Body of pancreas (tissue), 4 donors: ENCODE measurements at regions not wholly inside any gene's neighbourhood (a gene's known extent, or its start where the extent isn't known, plus 50 kb on each side); places are given as distances from the start of the nearest gene placed in this dataset.

ENCODE experiments used
- POLR2A ChIP-seq, 3 donors: fragments of 450-650 bp; IDR thresholded peaks; one replicate each; pipeline ENCODE4 v1.6.1; 2016; ENCODE audit warnings: antibody characterized with exemption in 3 of 3, mild to moderate bottlenecking in 2 of 3
- TF ChIP-seq, protein P1 (sequence below), 7 experiments: fragments of 450-650 bp in 4 of 7; fragments of 200-600 bp in 3 of 7; sonication (generic) in 3 of 7; IDR thresholded peaks; one replicate each; pipeline ENCODE4 v1.5.1; 2016 to 2019; ENCODE audit warnings: antibody characterized with exemption in 7 of 7

GRCh38 chr4:100907465-100908454 lies 389.9 kb upstream of the EMCN start:
- no peak for TF ChIP-seq POLR2A (IDR thresholded peaks at IDR 0.05)
- TF ChIP-seq, protein P1, sequence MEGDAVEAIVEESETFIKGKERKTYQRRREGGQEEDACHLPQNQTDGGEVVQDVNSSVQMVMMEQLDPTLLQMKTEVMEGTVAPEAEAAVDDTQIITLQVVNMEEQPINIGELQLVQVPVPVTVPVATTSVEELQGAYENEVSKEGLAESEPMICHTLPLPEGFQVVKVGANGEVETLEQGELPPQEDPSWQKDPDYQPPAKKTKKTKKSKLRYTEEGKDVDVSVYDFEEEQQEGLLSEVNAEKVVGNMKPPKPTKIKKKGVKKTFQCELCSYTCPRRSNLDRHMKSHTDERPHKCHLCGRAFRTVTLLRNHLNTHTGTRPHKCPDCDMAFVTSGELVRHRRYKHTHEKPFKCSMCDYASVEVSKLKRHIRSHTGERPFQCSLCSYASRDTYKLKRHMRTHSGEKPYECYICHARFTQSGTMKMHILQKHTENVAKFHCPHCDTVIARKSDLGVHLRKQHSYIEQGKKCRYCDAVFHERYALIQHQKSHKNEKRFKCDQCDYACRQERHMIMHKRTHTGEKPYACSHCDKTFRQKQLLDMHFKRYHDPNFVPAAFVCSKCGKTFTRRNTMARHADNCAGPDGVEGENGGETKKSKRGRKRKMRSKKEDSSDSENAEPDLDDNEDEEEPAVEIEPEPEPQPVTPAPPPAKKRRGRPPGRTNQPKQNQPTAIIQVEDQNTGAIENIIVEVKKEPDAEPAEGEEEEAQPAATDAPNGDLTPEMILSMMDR (IDR thresholded peaks at IDR 0.05): peak in 6 of 7 experiments; percentile 21 to 32 (median 27)
